HL-60 (cell line): ENCODE measurements at regions not wholly inside any gene's neighbourhood (a gene's known extent, or its start where the extent isn't known, plus 50 kb on each side); places are given as distances from the start of the nearest gene placed in this dataset.
"Not testable (repeated sequence)": the region's sequence is repeated elsewhere in the genome, so short reads cannot be mapped to it uniquely, and the experiment has no call there.

Experiments
- DNase-seq, 2 experiments: peaks; one replicate each; pipeline ENCODE4 v3.0.0-alpha.2; 2010 to 2020; ENCODE audit warnings: low read depth in 1 of 2, low spot score in 1 of 2
- H3K27ac ChIP-seq: fragments of 250-450 bp; sonication (Bioruptor Pico); replicated peaks from 2 replicates; pipeline ENCODE4 v1.5.1; 2020; ENCODE audit warnings: mild to moderate bottlenecking, moderate library complexity
- H3K27me3 ChIP-seq: fragments of 250-450 bp; sonication (Bioruptor Pico); 2 replicates; pipeline ENCODE4 v1.5.1; 2021; ENCODE audit warnings: mild to moderate bottlenecking, moderate library complexity; ENCODE audit not compliant: insufficient read depth, poor library complexity, severe bottlenecking
- H3K4me3 ChIP-seq: replicated peaks from 2 replicates; pipeline ENCODE4 v1.5.1; 2011; ENCODE audit warnings: mild to moderate bottlenecking, control low read depth, low read length; ENCODE audit not compliant: insufficient read depth
- GABPA ChIP-seq: IDR thresholded peaks from 2 replicates; pipeline ENCODE4 v1.6.1; 2012; ENCODE audit warnings: low read depth
- POLR2AphosphoS5 ChIP-seq: IDR thresholded peaks from 2 replicates; pipeline ENCODE4 v1.6.1; 2012; ENCODE audit warnings: low read depth
- SPI1 ChIP-seq: IDR thresholded peaks from 2 replicates; pipeline ENCODE4 v1.6.1; 2012; ENCODE audit warnings: low read depth, mild to moderate bottlenecking, borderline replicate concordance
- TF ChIP-seq, protein P1 (sequence below): IDR thresholded peaks from 2 replicates; pipeline ENCODE4 v1.6.1; 2012; ENCODE audit warnings: low read depth; ENCODE audit not compliant: insufficient replicate concordance
- TF ChIP-seq, protein P2 (sequence below): IDR thresholded peaks from one replicate; pipeline ENCODE4 v1.5.1; 2011; ENCODE audit warnings: low read length, control low read depth, inconsistent platforms; ENCODE audit not compliant: insufficient read depth

DNA sequence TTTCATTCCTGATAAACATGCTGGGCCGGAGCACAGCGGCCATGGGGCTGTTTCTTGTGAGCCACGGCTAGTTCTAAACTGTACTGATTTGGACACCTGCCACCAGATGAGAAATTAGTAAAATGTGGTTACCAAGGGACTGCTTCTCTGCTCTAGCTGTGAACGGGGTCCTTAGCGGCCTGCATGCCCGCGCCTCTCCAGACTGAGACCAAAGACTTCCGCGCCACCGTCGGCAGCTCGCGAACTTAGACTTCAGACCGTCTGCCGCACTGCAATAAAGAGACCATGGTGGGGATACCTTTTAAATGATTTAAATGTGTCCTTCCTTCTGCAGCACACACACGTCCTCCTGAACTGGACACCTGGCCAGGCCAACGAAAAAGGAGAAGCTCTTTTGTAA, 116.4 kb downstream of the BMS1 start:
- H3K27ac ChIP-seq = no peak overlapping the region
- TF ChIP-seq, protein P1, sequence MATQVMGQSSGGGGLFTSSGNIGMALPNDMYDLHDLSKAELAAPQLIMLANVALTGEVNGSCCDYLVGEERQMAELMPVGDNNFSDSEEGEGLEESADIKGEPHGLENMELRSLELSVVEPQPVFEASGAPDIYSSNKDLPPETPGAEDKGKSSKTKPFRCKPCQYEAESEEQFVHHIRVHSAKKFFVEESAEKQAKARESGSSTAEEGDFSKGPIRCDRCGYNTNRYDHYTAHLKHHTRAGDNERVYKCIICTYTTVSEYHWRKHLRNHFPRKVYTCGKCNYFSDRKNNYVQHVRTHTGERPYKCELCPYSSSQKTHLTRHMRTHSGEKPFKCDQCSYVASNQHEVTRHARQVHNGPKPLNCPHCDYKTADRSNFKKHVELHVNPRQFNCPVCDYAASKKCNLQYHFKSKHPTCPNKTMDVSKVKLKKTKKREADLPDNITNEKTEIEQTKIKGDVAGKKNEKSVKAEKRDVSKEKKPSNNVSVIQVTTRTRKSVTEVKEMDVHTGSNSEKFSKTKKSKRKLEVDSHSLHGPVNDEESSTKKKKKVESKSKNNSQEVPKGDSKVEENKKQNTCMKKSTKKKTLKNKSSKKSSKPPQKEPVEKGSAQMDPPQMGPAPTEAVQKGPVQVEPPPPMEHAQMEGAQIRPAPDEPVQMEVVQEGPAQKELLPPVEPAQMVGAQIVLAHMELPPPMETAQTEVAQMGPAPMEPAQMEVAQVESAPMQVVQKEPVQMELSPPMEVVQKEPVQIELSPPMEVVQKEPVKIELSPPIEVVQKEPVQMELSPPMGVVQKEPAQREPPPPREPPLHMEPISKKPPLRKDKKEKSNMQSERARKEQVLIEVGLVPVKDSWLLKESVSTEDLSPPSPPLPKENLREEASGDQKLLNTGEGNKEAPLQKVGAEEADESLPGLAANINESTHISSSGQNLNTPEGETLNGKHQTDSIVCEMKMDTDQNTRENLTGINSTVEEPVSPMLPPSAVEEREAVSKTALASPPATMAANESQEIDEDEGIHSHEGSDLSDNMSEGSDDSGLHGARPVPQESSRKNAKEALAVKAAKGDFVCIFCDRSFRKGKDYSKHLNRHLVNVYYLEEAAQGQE = no peak
- DNase-seq = no peak
- H3K27me3 ChIP-seq = no peaks in the 10 kb centered on the region
- H3K4me3 ChIP-seq = no peak overlapping the region

DNA sequence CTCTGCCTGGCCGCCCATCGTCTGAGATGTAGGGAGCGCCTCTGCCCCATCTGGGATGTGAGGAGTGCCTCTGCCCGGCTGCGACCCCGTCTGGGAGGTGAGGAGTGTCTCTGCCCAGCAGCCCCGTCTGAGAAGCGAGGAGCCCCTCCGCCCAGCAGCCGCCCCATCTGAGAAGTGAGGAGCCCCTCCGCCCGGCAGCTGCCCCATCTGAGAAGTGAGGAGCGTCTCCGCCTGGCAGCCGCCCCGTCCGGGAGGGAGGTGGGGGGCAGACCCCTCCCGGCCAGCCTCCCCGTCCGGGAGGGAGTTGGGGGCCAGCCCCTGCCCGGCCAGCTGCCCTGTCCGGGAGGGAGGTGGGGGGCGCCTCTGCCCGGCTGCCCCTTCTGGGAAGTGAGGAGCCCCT, 117.8 kb downstream of the BMS1 start:
- not testable (repeated sequence) for DNase-seq, H3K27ac ChIP-seq, H3K4me3 ChIP-seq, H3K27me3 ChIP-seq

DNA sequence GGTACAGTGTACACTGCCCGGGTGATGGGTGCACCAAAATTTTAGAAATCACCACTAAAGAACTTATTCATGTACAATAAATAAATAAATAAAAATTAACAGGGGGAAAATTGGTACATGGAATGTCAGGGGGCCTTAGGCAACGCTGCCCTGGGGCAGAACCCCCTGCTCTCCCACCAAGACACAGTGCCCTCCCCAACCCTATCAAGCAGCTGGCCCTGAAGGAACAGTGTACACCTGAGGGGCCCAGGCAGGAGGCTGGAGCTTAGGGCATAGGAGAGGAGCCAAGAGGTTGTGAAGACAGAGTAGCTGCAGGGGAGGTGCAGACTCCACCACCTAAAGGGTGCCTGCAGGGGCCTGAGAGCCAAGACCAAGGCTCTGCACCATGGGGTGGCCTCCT, 128.8 kb downstream of the BMS1 start:
- TF ChIP-seq POLR2AphosphoS5 (no peak), SPI1 (no peak), GABPA (no peak)
- TF ChIP-seq, protein P1 = no peak
- TF ChIP-seq, protein P2, sequence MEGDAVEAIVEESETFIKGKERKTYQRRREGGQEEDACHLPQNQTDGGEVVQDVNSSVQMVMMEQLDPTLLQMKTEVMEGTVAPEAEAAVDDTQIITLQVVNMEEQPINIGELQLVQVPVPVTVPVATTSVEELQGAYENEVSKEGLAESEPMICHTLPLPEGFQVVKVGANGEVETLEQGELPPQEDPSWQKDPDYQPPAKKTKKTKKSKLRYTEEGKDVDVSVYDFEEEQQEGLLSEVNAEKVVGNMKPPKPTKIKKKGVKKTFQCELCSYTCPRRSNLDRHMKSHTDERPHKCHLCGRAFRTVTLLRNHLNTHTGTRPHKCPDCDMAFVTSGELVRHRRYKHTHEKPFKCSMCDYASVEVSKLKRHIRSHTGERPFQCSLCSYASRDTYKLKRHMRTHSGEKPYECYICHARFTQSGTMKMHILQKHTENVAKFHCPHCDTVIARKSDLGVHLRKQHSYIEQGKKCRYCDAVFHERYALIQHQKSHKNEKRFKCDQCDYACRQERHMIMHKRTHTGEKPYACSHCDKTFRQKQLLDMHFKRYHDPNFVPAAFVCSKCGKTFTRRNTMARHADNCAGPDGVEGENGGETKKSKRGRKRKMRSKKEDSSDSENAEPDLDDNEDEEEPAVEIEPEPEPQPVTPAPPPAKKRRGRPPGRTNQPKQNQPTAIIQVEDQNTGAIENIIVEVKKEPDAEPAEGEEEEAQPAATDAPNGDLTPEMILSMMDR = no peak
- Histone ChIP-seq H3K27me3 (no peaks in the 10 kb centered on the region), H3K27ac (no peak overlapping the region), H3K4me3 (no peak overlapping the region)
- no peak for DNase-seq

DNA sequence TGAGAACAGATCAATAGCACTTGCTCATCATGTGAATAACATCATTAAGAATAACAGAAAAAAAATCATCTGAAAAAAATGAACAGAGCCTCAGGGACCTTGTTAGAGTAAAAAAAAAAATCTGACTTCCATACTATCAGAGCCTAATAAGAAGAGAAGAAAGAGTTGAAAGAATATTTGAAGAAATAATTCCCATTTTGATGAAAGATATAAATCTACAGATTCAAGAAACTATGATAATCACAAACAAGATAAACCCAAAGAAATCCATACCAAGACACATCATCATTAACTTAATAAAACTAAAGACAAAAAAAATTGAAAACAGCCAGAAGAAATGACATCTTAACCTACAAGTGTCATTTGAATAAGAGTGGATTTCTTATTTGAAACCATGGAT, 134.4 kb downstream of the BMS1 start:
- TF ChIP-seq, protein P2 = no peak
- TF ChIP-seq, protein P1 = no peak
- TF ChIP-seq GABPA (no peak), SPI1 (no peak), POLR2AphosphoS5 (no peak)
- Histone ChIP-seq H3K27ac (no peak overlapping the region), H3K27me3 (no peaks in the 10 kb centered on the region), H3K4me3 (no peak overlapping the region)
- DNase-seq = no peak
